Tibial artery (tissue), 4 donors: ENCODE measurements at regions not wholly inside any gene's neighbourhood (a gene's known extent, or its start where the extent isn't known, plus 50 kb on each side); places are given as distances from the start of the nearest gene placed in this dataset.

Experiments
- DNase-seq, 2 donors: peaks; one replicate each; pipeline ENCODE4 v3.0.0-alpha.2; 2019
- H3K27ac ChIP-seq, 2 donors: fragments of 200-600 bp; sonication (generic) in 1 of 2; 1 replicate in 1 of 2; 2 replicates in 1 of 2; pipeline ENCODE4 v1.5.1; 2018 to 2019; ENCODE audit warnings: mild to moderate bottlenecking in 1 of 2
- H3K27me3 ChIP-seq, 2 donors: fragments of 200-600 bp; sonication (generic) in 1 of 2; one replicate each; pipeline versions ENCODE4 v1.5.1 to v1.6.0; 2016 to 2019
- H3K36me3 ChIP-seq, 3 donors: fragments of 200-600 bp; sonication (generic) in 2 of 3; one replicate each; pipeline ENCODE4 v1.5.1; 2016 to 2019; ENCODE audit warnings: mild to moderate bottlenecking in 2 of 3
- H3K4me1 ChIP-seq, 4 donors: fragments of 200-600 bp; sonication (generic) in 2 of 4; 1 replicate in 3 of 4; 2 replicates in 1 of 4; pipeline ENCODE4 v1.5.1; 2016 to 2019
- H3K4me3 ChIP-seq, 2 donors: fragments of 200-600 bp; sonication (generic) in 1 of 2; 1 replicate in 1 of 2; 2 replicates in 1 of 2; pipeline ENCODE4 v1.5.1; 2018 to 2019; ENCODE audit warnings: mild to moderate bottlenecking in 2 of 2
- H3K9me3 ChIP-seq, 3 donors: fragments of 200-600 bp; sonication (generic) in 1 of 3; one replicate each; pipeline ENCODE4 v1.5.1; 2016 to 2019
- intact Hi-C: fragments of 100-400 bp; cut with DNase I; formaldehyde crosslinking; loops from one replicate; pipeline ENCODE4 v1.15.0; 2023; ENCODE audit warnings: low total_unique reads
- TF ChIP-seq, protein P1 (sequence below), 2 experiments: fragments of 200-600 bp in 1 of 2; fragments of 450-650 bp in 1 of 2; IDR thresholded peaks; one replicate each; pipeline ENCODE4 v1.5.1; 2017 to 2019; ENCODE audit warnings: antibody characterized with exemption in 2 of 2, mild to moderate bottlenecking in 1 of 2, moderate library complexity in 1 of 2

DNA sequence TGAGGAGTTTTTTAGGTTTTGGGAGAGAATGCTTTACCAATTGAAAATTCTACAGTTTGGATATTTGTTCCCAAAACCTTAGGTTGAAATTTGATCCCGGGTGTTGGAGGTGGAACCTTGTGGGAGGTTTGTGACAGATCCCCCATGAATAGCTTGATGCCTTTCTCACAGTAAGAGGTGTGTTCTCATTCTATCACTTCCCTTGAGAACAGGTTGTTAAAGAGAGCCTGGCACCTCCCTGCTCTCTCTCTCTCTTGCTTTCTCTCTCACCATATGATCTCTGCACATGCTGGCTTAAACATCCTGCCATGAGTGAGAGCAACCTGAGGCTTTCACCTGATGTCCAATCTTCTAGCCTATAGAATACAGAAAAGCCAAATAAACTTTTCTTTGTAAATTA, 1475.5 kb upstream of the AGA start:
- TF ChIP-seq, protein P1, sequence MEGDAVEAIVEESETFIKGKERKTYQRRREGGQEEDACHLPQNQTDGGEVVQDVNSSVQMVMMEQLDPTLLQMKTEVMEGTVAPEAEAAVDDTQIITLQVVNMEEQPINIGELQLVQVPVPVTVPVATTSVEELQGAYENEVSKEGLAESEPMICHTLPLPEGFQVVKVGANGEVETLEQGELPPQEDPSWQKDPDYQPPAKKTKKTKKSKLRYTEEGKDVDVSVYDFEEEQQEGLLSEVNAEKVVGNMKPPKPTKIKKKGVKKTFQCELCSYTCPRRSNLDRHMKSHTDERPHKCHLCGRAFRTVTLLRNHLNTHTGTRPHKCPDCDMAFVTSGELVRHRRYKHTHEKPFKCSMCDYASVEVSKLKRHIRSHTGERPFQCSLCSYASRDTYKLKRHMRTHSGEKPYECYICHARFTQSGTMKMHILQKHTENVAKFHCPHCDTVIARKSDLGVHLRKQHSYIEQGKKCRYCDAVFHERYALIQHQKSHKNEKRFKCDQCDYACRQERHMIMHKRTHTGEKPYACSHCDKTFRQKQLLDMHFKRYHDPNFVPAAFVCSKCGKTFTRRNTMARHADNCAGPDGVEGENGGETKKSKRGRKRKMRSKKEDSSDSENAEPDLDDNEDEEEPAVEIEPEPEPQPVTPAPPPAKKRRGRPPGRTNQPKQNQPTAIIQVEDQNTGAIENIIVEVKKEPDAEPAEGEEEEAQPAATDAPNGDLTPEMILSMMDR (IDR thresholded peaks at IDR 0.05), result no peak
- DNase-seq, result no peak
- Histone ChIP-seq H3K9me3 (peaks cover 0 to 8% (median 0%) of the 10 kb centered on the region in 3 donors), H3K4me1 (no peaks in the 10 kb centered on the region), H3K27ac (no peak overlapping the region), H3K4me3 (no peak overlapping the region), H3K36me3 (no peaks in the 10 kb centered on the region), H3K27me3 (no peaks in the 10 kb centered on the region)
- intact Hi-C loops, result no loop called here

DNA sequence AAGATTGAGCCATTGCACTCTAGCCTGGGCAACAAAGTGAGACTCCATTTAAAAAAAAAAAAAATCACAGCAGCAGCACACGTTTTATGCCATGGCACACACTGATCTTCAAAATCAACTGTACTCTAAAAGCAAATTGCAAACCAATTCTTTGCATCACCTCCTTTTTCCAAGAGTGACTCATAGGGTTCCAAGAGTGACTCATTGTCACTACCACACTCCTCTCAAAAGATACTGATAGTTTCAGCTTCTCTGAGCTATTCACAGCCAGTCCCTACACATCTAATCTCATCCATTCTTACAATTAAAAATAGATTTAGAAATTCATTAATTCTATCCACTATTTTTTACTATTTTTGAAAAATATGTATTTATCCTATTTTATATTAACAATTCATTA, 1494.9 kb upstream of the AGA start:
- H3K4me3 ChIP-seq, result no peak overlapping the region
- H3K9me3 ChIP-seq, result no peaks in the 10 kb centered on the region
- no peaks in the 10 kb centered on the region for H3K36me3 ChIP-seq
- H3K27ac ChIP-seq, result no peak overlapping the region
- no peak for DNase-seq
- no peaks in the 10 kb centered on the region for H3K4me1 ChIP-seq
- H3K27me3 ChIP-seq, result no peaks in the 10 kb centered on the region
- intact Hi-C loops, result no loop called here
- TF ChIP-seq, protein P1 (IDR thresholded peaks at IDR 0.05), result no peak

DNA sequence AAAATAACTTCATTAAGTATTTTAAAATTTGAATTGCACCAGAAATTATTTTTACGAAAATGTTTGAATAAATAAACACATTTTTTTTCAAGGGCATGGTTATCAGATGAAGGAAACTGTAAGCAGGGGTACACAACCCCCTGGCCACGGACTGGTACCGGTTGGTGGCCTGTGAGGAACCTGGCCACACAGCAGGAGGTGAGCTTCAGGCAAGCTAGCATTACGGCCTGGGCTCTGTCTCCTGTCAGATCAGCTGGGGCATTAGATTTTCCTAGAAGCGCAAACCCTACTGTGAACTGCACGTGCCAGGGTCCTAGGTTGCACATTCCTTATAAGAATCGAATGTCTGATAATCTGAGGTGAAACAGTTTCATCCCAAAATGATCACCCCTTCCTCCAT, 1499.7 kb upstream of the AGA start:
- intact Hi-C loops, result no loop called here
- DNase-seq, result no peak
- TF ChIP-seq, protein P1 (IDR thresholded peaks at IDR 0.05), result no peak

DNA sequence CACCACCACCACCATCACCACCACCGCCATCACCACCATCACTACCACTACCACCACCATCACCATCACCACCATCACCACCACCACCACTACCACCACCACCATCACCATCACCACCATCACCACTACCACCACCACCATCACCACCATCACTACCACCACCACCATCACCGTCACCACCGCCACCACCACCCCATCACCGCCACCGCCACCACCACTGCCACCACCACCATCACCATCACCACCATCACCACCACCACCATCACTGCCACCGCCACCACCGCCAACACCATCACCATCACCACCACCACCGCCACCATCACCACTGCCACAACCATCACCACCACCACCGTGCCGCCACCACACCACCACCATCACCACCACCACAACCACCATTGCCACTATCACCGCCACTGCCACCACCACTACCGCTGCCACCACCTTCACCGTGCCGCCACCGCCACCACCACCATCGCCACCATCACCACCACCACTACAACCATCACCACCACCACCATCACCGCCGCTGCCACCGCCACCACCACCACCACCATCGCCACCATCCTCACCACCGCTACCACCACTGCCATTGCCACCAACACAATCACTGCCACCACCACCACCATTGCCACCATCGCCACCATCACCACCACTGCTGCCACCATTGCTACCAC, 1511.3 kb upstream of the AGA start:
- no peaks in the 10 kb centered on the region for H3K9me3 ChIP-seq
- DNase-seq, result no peak
- no peaks in the 10 kb centered on the region for H3K4me1 ChIP-seq
- intact Hi-C loops, result no loop called here
- no peak overlapping the region for H3K27ac ChIP-seq
- no peaks in the 10 kb centered on the region for H3K27me3 ChIP-seq
- H3K4me3 ChIP-seq, result no peak overlapping the region
- TF ChIP-seq, protein P1 (IDR thresholded peaks at IDR 0.05), result no peak
- no peaks in the 10 kb centered on the region for H3K36me3 ChIP-seq

More for the DNA sequence above, 1499.7 kb upstream of the AGA start:
- H3K9me3 ChIP-seq, result no peaks in the 10 kb centered on the region
- no peaks in the 10 kb centered on the region for H3K4me1 ChIP-seq
- no peaks in the 10 kb centered on the region for H3K36me3 ChIP-seq
- H3K27ac ChIP-seq, result no peak overlapping the region
- H3K4me3 ChIP-seq, result no peak overlapping the region
- no peaks in the 10 kb centered on the region for H3K27me3 ChIP-seq

DNA sequence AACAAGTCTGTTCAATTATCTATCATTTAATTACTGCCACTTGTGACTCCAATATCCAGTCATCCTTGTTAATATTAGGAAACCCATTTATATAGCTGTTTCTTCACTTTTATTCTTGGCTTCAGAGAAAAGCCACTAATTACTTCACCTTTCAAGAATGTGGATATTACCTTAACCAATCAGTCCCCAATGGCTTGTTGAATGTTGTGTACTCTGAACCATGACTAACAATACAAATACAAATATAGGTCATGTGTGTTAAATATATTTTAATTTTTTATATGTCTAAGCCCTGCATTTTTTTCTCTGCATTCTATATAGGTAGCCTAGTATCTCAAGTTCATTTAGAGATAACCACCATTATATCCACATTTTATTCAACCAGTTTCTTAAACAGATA, 1513.4 kb upstream of the AGA start:
- H3K9me3 ChIP-seq, result no peaks in the 10 kb centered on the region
- H3K27ac ChIP-seq, result no peak overlapping the region
- H3K4me3 ChIP-seq, result no peak overlapping the region
- no peaks in the 10 kb centered on the region for H3K36me3 ChIP-seq
- H3K4me1 ChIP-seq, result no peaks in the 10 kb centered on the region
- DNase-seq, result no peak
- H3K27me3 ChIP-seq, result no peaks in the 10 kb centered on the region
- intact Hi-C loops, result no loop called here
- TF ChIP-seq, protein P1 (IDR thresholded peaks at IDR 0.05), result no peak
